Fibroblast of lung (primary cell): ENCODE measurements at regions not wholly inside any gene's neighbourhood (a gene's known extent, or its start where the extent isn't known, plus 50 kb on each side); places are given as distances from the start of the nearest gene placed in this dataset.

Source experiments
- EZH2 ChIP-seq: IDR thresholded peaks from 2 replicates; pipeline ENCODE4 v1.5.1; 2012; ENCODE audit warnings: low read length, control low read depth, mild to moderate bottlenecking; ENCODE audit errors: missing control alignments
- TF ChIP-seq, protein P1 (sequence below), 2 donors: IDR thresholded peaks in 1 of 2; conservative IDR thresholded peaks in 1 of 2; 1 replicate in 1 of 2; 2 replicates in 1 of 2; pipeline ENCODE4 v1.5.1; 2011 to 2012; ENCODE audit warnings: low read length in 2 of 2, control low read depth in 1 of 2, inconsistent platforms in 1 of 2, low read depth in 1 of 2, mild to moderate bottlenecking in 1 of 2

DNA sequence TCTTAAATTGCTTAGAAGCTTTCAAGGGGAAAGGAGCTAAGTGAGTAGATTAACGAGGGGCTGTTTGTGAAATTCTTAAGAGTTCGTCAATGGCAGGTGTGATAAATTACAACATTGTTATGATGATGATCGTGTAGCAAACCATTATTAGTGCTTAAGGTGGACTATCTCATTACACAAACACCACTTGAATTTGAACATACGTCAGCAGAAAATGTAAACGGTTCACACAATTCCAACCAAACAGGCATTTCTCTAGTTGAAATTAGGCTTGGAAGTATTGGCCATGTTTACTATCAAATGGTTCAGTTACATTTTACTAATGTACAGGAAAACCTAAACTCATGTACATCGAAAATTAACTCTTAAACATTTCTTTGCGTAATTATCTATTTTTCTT lies 102.8 kb downstream of the PYDC2 start:
- TF ChIP-seq, protein P1, sequence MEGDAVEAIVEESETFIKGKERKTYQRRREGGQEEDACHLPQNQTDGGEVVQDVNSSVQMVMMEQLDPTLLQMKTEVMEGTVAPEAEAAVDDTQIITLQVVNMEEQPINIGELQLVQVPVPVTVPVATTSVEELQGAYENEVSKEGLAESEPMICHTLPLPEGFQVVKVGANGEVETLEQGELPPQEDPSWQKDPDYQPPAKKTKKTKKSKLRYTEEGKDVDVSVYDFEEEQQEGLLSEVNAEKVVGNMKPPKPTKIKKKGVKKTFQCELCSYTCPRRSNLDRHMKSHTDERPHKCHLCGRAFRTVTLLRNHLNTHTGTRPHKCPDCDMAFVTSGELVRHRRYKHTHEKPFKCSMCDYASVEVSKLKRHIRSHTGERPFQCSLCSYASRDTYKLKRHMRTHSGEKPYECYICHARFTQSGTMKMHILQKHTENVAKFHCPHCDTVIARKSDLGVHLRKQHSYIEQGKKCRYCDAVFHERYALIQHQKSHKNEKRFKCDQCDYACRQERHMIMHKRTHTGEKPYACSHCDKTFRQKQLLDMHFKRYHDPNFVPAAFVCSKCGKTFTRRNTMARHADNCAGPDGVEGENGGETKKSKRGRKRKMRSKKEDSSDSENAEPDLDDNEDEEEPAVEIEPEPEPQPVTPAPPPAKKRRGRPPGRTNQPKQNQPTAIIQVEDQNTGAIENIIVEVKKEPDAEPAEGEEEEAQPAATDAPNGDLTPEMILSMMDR (conservative IDR thresholded peaks at IDR 0.05 in 1 of 2, IDR thresholded peaks at IDR 0.05 in 1 of 2; ENCODE audit: low read depth in 1 of 2, low read length in 2 of 2), result no peak
- no peak for TF ChIP-seq EZH2
